OCI-LY3 (cell line): ENCODE measurements at regions not wholly inside any gene's neighbourhood (a gene's known extent, or its start where the extent isn't known, plus 50 kb on each side); places are given as distances from the start of the nearest gene placed in this dataset.

Source experiments
- CTCF ChIP-seq: fragments of 200-600, 300-600 bp; sonication (generic); IDR thresholded peaks from 2 replicates; pipeline ENCODE4 v1.5.1; 2014; ENCODE audit warnings: antibody characterized with exemption, low read length, low read depth
- EZH2phosphoT487 ChIP-seq: fragments of 200-600 bp; shearing (Covaris generic); IDR thresholded peaks from 2 replicates; pipeline ENCODE4 v1.6.1; 2018; ENCODE audit warnings: antibody characterized with exemption, mixed run types, low read depth

- no peak for TF ChIP-seq CTCF
- no peak for TF ChIP-seq EZH2phosphoT487
Measured at GRCh38 chr6:14828201-14828611, 417.7 kb upstream of the JARID2 start.
